HG03159 (cell line): ENCODE measurements at regions not wholly inside any gene's neighbourhood (a gene's known extent, or its start where the extent isn't known, plus 50 kb on each side); places are given as distances from the start of the nearest gene placed in this dataset.
"Not testable (repeated sequence)": the region's sequence is repeated elsewhere in the genome, so short reads cannot be mapped to it uniquely, and the experiment has no call there.

ENCODE experiments used
- ATAC-seq: cut with Tn5 transposase; IDR thresholded peaks from one replicate; pipeline ENCODE4 v1.9.1; 2021; ENCODE audit warnings: mild to moderate bottlenecking, moderate library complexity; ENCODE audit not compliant: unreplicated experiment

DNA sequence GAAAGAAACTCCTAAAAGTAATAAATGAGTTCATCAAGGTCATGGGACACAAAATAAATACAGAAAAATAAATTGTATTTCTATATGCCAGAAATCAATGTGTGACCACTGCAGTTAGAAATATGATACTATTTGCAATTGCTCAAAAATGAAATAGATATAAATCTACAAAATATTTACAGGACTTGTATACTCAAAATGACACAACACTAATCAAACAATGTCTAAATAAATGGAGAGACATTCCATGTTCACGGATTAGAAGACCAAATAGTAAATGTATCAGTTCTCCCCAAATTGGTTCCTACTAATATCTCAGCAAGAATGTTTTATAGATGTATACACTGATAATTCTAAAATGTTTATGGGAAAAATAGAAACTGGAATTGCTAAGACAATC, 345.3 kb downstream of the NR2F1-AS1 start:
- no peak for ATAC-seq

DNA sequence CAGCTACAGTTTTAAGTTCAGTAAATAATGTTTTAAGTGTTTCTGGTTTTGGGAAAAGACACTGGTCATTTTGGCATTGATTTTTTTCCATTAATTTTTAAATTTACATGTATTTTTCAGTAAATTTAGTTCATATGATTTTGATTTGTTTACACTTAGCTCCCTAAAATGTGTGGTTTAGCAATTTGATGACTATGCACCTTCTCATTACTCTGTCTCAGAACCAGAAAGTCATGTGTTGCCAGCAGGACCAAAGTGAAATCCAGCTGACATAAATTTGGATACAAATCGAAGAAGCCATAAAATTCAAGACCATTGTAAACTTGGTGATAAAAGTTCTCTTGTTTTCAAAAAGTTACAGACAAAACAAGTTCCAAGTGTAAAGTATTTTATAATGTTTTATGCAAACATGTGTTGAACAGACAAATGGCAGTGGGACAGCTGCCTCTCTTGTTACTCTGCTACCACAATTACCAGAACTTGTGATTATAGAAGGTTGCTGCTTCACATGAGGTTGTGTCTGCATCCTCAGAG, 354.8 kb downstream of the NR2F1-AS1 start:
- no peak for ATAC-seq

GRCh38 chr5:93225748-93226147, 355.3 kb downstream of the NR2F1-AS1 start:
- ATAC-seq = no peak

DNA sequence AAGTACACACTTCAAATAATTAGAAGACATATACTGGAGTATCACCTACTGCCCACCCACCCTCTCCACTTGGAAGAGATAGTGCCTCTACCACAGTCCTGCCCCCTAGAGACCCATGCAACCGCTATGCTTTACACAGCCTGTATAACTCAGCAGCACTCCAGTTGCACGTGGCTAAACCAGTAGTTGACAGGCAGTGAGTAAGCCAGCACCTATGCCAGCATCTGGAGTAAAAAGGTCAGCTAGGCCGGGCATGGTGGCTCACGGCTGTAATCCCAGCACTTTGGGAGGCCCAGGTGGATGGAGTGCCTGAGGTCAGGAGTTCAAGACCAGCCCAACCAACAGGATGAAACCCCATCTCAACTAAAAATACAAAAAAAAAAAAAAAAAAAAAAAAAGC, 356.4 kb downstream of the NR2F1-AS1 start:
- ATAC-seq = no peak

GRCh38 chr5:93221773-93222172, 359.2 kb downstream of the NR2F1-AS1 start:
- no peak for ATAC-seq

GRCh38 chr5:93220431-93220830, 360.6 kb downstream of the NR2F1-AS1 start:
- ATAC-seq = no peak

DNA sequence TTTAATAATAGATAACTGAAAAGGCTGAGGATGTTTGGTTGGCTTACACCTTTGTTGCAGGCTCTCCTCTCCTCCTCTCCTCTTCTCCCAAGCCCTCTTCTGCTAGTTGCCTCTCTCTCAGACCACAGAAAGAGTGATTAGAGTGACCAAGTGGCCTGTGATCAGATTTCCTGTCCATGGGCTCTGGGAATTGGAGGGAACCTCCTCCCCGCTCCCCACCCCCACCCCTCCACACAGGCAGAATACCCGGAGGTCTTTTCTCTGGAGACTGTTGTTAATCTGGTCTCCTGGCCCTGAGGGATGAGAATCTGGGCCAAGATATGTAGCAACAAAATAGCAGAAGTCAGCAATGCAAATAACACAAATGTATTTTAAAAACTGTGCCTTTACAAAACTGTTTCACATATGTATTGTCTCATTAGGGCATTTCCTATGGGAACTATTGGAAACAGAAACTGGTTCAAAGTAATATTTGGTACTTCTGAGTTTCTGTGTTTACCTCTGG, 361.3 kb downstream of the NR2F1-AS1 start:
- no peak for ATAC-seq

DNA sequence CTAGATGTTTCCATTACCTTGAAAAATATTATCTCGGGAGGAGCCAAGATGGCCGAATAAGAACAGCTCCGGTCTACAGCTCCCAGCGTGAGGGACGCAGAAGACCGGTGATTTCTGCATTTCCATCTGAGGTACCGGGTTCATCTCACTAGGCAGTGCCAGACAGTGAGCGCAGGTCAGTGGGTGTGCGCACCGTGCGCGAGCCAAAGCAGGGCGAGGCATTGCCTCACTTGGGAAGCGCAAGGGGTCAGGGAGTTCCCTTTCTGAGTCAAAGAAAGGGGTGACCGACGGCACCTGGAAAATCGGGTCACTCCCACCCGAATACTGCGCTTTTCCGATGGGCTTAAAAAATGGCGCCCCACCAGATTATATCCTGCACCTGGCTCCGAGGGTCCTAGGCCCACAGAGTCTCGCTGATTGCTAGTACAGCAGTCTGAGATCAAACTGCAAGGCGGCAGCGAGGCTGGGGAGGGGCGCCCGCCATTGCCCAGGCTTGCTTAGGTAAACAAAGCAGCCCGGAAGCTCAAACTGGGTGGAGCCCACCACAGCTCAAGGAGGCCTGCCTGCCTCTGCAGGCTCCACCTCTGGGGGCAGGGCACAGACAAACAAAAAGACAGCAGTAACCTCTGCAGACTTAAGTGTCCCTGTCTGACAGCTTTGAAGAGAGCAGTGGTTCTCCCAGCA, 367.8 kb downstream of the NR2F1-AS1 start:
- not testable (repeated sequence) for ATAC-seq

- ATAC-seq = no peak
These were observed 371.5 kb downstream of the NR2F1-AS1 start for GRCh38 chr5:93209476-93209875.

GRCh38 chr5:93208141-93208751, 372.8 kb downstream of the NR2F1-AS1 start:
- ATAC-seq = no peak

DNA sequence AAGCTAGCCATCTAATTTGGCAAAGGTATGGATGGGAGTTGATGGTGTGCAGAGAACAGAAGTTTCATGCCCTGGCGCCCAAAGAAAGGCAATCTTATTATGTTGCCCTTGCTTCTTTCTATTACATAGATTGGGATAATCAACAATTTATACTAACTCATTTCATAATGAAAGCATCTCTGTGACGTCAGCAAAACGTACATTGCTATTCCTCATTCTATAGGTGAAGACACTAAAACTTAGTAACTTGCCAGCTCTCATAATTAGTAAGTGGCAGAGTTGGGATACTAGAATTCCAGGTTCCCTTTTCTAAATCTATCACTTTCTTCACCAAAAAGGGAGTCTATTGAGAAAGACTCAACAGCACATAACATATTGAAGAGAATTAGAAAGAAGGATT, 374.8 kb downstream of the NR2F1-AS1 start:
- no peak for ATAC-seq

- no peak for ATAC-seq
These were observed 380.0 kb downstream of the NR2F1-AS1 start for GRCh38 chr5:93201061-93201460.

GRCh38 chr5:93196986-93197385, 384.0 kb downstream of the NR2F1-AS1 start:
- no peak for ATAC-seq

GRCh38 chr5:93193431-93194347, 387.3 kb downstream of the NR2F1-AS1 start:
- ATAC-seq = no peak

DNA sequence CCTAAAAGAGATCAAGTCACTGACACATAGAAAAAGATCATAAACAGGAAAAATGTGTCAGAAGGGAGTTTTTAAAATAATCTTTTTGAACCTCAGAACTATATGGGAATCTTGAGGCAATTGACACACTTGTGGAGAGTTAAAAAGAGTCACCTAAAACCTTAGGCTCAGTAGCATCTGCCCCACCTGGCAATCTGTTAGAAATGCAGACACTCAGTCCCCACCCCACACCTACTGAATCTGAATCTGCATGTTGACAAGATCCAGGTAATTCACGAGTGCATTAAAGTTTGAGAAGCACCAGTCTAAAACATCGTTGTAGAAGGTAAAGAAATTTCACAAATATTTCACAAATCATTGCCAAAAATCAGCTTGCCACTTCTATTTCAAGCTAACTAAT, 388.3 kb downstream of the NR2F1-AS1 start:
- ATAC-seq = no peak

GRCh38 chr5:93192087-93192486, 388.9 kb downstream of the NR2F1-AS1 start:
- no peak for ATAC-seq

GRCh38 chr5:93191035-93191817, 389.8 kb downstream of the NR2F1-AS1 start:
- ATAC-seq = no peak

- ATAC-seq = no peak
These were observed 391.3 kb downstream of the NR2F1-AS1 start for GRCh38 chr5:93189707-93190120.

DNA sequence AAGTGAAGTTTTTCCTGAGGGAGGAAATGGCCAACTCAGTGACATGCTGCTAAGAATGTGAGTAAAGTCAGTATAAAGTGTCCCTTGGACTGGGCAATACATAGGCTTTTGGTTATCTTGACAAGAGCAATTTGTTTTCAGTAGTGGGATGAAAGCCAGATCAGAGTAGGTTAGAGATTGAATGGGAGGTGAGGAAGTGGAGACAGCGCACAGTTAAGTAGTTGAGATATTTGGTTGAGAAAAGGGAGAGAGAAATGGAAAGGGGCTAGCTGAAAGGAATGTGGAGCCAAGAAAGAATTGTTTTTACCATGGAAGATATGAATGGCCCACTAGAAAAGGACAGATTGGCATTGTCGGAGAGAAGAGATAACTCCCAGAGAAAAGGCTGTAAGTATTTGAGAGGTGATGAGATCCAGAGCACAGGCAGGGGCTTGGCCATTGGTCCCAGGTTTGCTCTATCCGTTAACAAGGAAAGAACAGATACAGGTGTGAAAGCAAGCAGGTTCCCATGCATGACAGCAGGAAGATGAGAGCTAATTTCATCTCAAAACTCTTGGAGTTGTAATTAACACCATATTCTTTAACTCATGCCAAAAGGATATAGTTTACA, 392.0 kb downstream of the NR2F1-AS1 start:
- ATAC-seq = no peak

GRCh38 chr5:93186076-93186682, 394.8 kb downstream of the NR2F1-AS1 start:
- ATAC-seq = no peak
